RWPE2 (cell line): ENCODE measurements at regions not wholly inside any gene's neighbourhood (a gene's known extent, or its start where the extent isn't known, plus 50 kb on each side); places are given as distances from the start of the nearest gene placed in this dataset.
A peak's percentile ranks its signal among the peaks of the same experiment; 100 is the strongest.

Experiments used
- ATAC-seq: fragments of 200-7000 bp; cut with Tn5 transposase; 3 replicates; pipeline ENCODE4 v1.9.1; 2021; ENCODE audit warnings: low read depth
- DNase-seq: peaks from one replicate; pipeline ENCODE4 v3.0.0-alpha.2; 2020; ENCODE audit warnings: low spot score
- H3K27ac ChIP-seq: fragments of 450-650 bp; 2 replicates; pipeline ENCODE4 v1.5.1; 2017; ENCODE audit warnings: mild to moderate bottlenecking; ENCODE audit not compliant: poor library complexity, severe bottlenecking
- H3K27me3 ChIP-seq: fragments of 250-450 bp; sonication (Bioruptor Pico); 2 replicates; pipeline ENCODE4 v1.5.1; 2021; ENCODE audit warnings: mild to moderate bottlenecking, moderate library complexity; ENCODE audit not compliant: insufficient read depth, poor library complexity, severe bottlenecking
- H3K36me3 ChIP-seq: fragments of 250-450 bp; sonication (Bioruptor Pico); 2 replicates; pipeline ENCODE4 v1.5.1; 2020; ENCODE audit warnings: low read depth, mild to moderate bottlenecking, moderate library complexity
- H3K4me1 ChIP-seq: fragments of 250-450 bp; sonication (Bioruptor Pico); 2 replicates; pipeline ENCODE4 v1.5.1; 2021; ENCODE audit warnings: mild to moderate bottlenecking, moderate library complexity; ENCODE audit not compliant: insufficient read depth, poor library complexity, severe bottlenecking
- H3K4me3 ChIP-seq: fragments of 250-450 bp; sonication (Bioruptor Pico); 2 replicates; pipeline ENCODE4 v1.5.1; 2021; ENCODE audit warnings: mild to moderate bottlenecking, moderate library complexity; ENCODE audit not compliant: severe bottlenecking
- H3K9me3 ChIP-seq: fragments of 250-450 bp; sonication (Bioruptor Pico); 2 replicates; pipeline ENCODE4 v1.5.1; 2021; ENCODE audit warnings: mild to moderate bottlenecking, moderate library complexity; ENCODE audit not compliant: severe bottlenecking
- CTCF ChIP-seq: fragments of 450-650 bp; IDR thresholded peaks from one replicate; pipeline ENCODE4 v1.5.1; 2017; ENCODE audit warnings: mild to moderate bottlenecking, moderate library complexity; ENCODE audit not compliant: poor library complexity, severe bottlenecking

DNA sequence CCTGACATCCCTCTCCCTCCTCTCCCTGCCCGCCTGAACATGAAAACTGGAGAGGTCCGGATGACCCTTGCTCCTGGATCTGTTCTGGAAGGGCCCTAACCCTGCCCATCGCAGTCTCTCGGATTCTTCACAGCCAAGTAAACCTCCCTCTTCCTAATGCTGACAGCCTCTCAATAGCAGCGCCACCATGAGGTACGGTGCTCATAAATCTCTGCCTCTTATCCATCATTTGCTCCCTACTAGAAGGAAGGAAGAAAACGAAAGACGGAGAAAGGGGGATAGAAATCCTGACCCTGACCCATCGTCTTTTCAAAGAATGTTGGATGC lies 257.9 kb downstream of the BCL11A start:
- Histone ChIP-seq H3K4me3 (no peak overlapping the region), H3K36me3 (no peaks in the 10 kb centered on the region), H3K9me3 (no peaks in the 10 kb centered on the region), H3K27me3 (no peaks in the 10 kb centered on the region), H3K4me1 (no peaks in the 10 kb centered on the region), H3K27ac (no peak overlapping the region)
- DNase-seq (no peak), ATAC-seq (no peak)
- no peak for TF ChIP-seq CTCF

DNA sequence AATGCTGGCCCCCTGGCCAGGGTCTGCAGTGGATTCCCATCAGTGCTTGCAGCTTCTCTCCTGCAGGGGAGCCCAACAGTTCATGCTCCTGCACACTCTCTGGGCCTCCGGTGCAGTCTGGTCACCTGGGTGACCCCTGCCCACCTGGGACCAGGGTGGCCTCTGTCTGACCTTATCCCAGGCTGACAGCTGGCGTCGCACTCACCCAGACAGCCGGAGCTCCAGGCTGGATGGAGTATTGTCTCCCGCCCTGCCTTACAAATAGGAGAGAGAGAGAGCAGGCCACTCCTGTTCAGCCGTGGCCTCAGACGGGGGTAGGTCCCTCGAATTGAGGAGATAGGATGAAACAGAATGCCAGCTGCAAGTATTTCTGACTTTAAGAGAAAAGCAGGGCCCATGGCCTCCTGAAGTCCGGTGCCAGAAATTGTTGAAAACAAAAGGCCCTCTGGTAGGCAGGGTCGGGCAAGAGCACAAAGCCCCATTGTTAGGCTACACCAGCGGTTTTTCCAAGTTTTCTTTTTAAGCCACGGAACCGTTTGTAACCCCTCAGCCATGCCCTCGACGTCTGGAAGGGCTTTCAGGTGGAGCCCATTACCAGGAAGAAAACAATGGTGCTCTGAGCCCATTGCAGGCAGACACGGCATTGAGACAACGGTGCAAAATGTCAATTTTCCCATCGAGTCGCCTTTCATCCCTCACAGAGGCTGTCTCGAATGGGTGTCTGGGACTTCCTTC lies 258.4 kb downstream of the BCL11A start:
- no peak for TF ChIP-seq CTCF
- Histone ChIP-seq H3K27me3 (no peaks in the 10 kb centered on the region), H3K27ac (no peak overlapping the region), H3K9me3 (no peaks in the 10 kb centered on the region), H3K36me3 (no peaks in the 10 kb centered on the region), H3K4me3 (no peak overlapping the region), H3K4me1 (no peaks in the 10 kb centered on the region)
- DNase-seq (no peak), ATAC-seq (no peak)

DNA sequence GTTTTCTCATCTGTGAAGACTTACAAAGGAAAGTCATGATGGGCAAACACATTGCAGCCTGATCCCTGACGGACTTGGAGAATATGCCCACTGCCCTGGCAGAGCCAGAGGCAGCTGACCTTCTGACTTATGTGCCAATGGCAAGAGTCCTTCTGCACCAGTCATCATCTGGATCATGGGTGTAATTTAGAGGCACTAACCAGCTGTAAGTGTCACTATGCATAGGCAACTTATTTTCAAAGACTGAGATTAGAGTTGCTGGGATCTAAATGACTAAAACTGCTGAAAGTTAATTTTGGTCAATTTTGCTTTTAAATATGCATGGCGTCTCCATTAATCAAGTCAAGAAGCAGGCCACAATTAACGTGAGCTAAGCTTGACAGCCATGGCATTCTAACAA lies 261.2 kb downstream of the BCL11A start:
- TF ChIP-seq CTCF, result no peak

DNA sequence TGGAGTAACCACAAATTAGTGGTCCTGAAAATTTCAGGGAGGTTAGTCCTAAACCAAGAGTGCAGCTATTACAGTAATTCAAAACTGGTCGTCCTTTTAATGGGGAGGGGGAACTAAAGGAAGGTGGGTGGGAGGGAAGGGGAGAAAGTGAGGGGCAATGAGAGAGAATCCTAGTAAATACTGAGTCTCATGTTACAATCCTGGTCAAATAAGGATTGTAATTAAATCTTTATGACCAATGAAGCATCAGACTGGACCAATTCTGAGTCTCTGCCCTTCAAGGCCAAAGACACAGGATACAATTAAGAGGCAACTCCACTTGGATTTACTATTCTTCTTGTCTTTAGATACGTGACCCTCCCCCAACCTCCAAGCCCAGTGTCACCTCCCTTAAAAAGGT lies 262.9 kb downstream of the BCL11A start:
- Histone ChIP-seq H3K36me3 (no peaks in the 10 kb centered on the region), H3K27ac (no peak overlapping the region), H3K27me3 (no peaks in the 10 kb centered on the region), H3K4me1 (no peaks in the 10 kb centered on the region), H3K9me3 (no peaks in the 10 kb centered on the region), H3K4me3 (no peak overlapping the region)
- ATAC-seq (no peak), DNase-seq (no peak)
- TF ChIP-seq CTCF, result no peak

More for the DNA sequence above, 261.2 kb downstream of the BCL11A start:
- Histone ChIP-seq H3K4me3 (no peak overlapping the region), H3K9me3 (no peaks in the 10 kb centered on the region), H3K27ac (no peak overlapping the region), H3K36me3 (no peaks in the 10 kb centered on the region), H3K4me1 (no peaks in the 10 kb centered on the region), H3K27me3 (no peaks in the 10 kb centered on the region)
- DNase-seq, result no peak
- ATAC-seq, result no peak

DNA sequence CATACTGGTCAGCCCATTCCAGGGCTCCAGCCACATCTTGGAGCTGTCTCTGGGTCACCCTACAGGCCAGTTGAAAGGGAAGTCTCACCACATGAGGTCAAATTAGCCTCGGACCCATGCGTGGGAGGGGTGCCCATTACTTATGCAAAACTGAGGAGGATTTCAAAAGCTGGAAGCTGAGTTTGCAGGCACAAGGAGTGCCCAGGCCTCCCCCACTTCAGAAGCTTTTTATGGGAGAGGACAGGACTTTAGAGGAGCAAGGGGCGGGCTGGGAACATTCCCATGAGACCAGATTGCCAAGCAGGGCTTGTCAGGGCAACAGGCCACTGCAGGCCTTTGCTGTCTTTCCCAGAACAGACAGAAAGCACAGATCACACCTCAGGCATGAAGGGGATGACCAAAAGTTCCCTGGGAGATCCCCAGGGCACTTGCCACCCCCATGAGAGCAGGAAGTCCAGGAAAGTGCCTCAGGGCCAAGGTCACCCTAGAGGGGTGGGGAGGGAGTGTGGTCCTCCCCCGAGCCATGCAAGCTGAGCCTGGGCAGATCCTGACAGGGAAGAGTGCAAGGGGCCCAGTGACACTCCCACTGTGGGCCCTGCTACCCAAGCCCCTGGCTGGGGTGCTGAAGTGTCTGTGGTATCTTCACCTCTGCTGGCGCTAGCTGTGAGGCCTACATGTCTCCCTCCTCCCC lies 267.7 kb downstream of the BCL11A start:
- Histone ChIP-seq H3K4me1 (no peaks in the 10 kb centered on the region), H3K27ac (no peak overlapping the region), H3K9me3 (no peaks in the 10 kb centered on the region), H3K27me3 (no peaks in the 10 kb centered on the region), H3K4me3 (no peak overlapping the region), H3K36me3 (no peaks in the 10 kb centered on the region)
- TF ChIP-seq CTCF, result no peak
- peak; percentile 66 for ATAC-seq
- no peak for DNase-seq
